ENCODE measurements at regions not wholly inside any gene's neighbourhood (a gene's known extent, or its start where the extent isn't known, plus 50 kb on each side); places are given as distances from the start of the nearest gene placed in this dataset.
"Not testable (repeated sequence)": the region's sequence is repeated elsewhere in the genome, so short reads cannot be mapped to it uniquely, and the experiment has no call there.

DNA sequence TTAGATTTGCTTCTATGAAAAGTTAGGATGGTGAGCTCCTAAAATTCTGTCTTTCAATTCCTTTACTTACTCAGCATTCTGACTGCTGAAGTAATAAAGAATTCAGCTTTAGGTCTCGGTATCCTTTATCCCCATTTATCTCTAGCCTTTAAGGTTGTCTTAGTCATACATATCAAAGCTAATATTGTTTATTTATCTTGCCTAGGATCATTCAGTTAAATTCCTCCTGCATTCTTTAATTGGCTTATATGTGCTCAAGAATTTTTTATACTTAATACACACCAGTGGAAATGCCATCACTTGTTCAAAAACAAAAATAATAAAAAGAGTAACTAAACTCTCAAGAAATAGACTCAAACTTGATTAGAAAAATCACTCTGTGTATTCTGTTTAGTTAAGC lies 507.0 kb downstream of the ZPLD1 start:
- 39 to 45% (median 43%) methylated on average over 1 of the region's 1 CpG for WGBS, 4 donors
- TF ChIP-seq, protein P1, sequence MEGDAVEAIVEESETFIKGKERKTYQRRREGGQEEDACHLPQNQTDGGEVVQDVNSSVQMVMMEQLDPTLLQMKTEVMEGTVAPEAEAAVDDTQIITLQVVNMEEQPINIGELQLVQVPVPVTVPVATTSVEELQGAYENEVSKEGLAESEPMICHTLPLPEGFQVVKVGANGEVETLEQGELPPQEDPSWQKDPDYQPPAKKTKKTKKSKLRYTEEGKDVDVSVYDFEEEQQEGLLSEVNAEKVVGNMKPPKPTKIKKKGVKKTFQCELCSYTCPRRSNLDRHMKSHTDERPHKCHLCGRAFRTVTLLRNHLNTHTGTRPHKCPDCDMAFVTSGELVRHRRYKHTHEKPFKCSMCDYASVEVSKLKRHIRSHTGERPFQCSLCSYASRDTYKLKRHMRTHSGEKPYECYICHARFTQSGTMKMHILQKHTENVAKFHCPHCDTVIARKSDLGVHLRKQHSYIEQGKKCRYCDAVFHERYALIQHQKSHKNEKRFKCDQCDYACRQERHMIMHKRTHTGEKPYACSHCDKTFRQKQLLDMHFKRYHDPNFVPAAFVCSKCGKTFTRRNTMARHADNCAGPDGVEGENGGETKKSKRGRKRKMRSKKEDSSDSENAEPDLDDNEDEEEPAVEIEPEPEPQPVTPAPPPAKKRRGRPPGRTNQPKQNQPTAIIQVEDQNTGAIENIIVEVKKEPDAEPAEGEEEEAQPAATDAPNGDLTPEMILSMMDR (IDR thresholded peaks at IDR 0.05): no peak
- no peak for TF ChIP-seq POLR2A (IDR thresholded peaks at IDR 0.05)
- no peaks in the 10 kb centered on the region for H3K27me3 ChIP-seq
- DNase-seq: no peak
- intact Hi-C loops (cut with DNase I): no loop called here
- H3K4me3 ChIP-seq: no peak overlapping the region
- H3K27ac ChIP-seq: no peak overlapping the region
- no peaks in the 10 kb centered on the region for H3K9me3 ChIP-seq (replicated peaks in 1 of 3)
- no peaks in the 10 kb centered on the region for H3K36me3 ChIP-seq (replicated peaks in 1 of 2)
- H3K4me1 ChIP-seq (replicated peaks in 1 of 2): no peaks in the 10 kb centered on the region

DNA sequence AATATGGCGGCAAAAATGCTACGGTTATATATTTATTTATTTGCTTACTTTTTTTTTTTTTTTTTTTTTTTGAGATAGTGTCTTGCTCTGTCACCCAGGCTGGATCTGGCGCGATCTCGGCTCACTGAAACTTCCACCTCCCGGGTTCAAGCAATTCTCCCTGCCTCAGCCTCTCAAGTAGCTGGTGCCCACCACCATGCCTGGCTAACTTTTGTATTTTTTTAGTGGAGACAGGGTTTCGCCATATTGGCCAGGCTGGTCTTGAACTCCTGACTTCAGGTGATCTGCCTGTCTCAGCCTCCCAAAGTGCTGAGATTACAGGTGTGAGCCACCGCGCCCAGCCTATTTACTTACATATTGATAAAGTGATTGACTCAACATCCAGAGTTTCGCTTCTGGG lies 511.6 kb downstream of the ZPLD1 start:
- H3K9me3 ChIP-seq (replicated peaks in 1 of 3); H3K27me3 ChIP-seq; H3K4me1 ChIP-seq (replicated peaks in 1 of 2); H3K27ac ChIP-seq; H3K4me3 ChIP-seq; intact Hi-C loops (cut with DNase I); DNase-seq; H3K36me3 ChIP-seq (replicated peaks in 1 of 2): not testable (repeated sequence)
- 88 to 94% (median 90%) methylated on average over 10 of the region's 10 CpGs for WGBS, 4 donors

DNA sequence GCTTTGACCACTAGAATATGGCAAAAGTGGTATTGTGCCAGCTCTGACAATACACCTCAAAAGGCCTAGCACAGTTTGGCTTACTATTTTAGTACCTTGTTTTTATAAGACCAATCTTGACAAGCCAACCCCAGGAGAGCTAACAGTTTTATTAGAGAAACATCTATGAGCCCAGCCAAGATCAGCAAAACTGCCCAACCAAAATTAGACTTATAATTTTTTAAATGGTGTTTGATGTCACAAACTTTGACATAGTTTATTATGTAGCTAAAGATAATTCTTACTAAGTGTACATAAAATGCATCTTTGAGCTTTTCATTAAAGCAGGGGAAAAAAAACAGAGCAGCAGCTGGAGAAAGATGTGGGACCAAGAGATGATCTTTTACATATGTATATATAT lies 537.5 kb downstream of the ZPLD1 start:
- no peaks in the 10 kb centered on the region for H3K4me1 ChIP-seq (replicated peaks in 1 of 2)
- H3K4me3 ChIP-seq: no peak overlapping the region
- H3K27ac ChIP-seq: no peak overlapping the region
- no peaks in the 10 kb centered on the region for H3K9me3 ChIP-seq (replicated peaks in 1 of 3)
- DNase-seq: no peak
- intact Hi-C loops (cut with DNase I): no loop called here
- TF ChIP-seq, protein P1 (IDR thresholded peaks at IDR 0.05): no peak
- no peak for TF ChIP-seq POLR2A (IDR thresholded peaks at IDR 0.05)
- H3K36me3 ChIP-seq (replicated peaks in 1 of 2): no peaks in the 10 kb centered on the region
- H3K27me3 ChIP-seq: no peaks in the 10 kb centered on the region

DNA sequence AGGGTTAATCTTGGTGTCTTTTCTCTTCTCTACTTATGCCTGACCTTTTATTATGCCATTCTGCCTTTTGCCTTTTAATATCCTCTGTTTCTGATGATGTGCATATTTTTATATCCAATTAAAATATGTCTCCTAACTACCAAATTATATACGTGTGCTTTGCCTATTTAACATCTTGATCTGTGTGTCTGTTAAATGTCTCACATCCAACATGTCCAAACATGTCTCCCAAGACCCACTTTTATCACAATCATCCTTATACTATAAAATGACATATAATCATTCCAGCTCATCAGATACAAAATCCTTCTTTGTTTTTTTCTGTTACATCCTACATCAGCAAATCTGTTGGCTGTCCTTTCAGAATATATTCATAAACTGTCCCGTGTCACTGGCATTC lies 539.5 kb downstream of the ZPLD1 start:
- no peaks in the 10 kb centered on the region for H3K27me3 ChIP-seq
- no peaks in the 10 kb centered on the region for H3K36me3 ChIP-seq (replicated peaks in 1 of 2)
- no peak for TF ChIP-seq POLR2A (IDR thresholded peaks at IDR 0.05)
- TF ChIP-seq, protein P1 (IDR thresholded peaks at IDR 0.05): no peak
- DNase-seq: no peak
- H3K4me3 ChIP-seq: no peak overlapping the region
- intact Hi-C loops (cut with DNase I): no loop called here
- no peak overlapping the region for H3K27ac ChIP-seq
- no peaks in the 10 kb centered on the region for H3K9me3 ChIP-seq (replicated peaks in 1 of 3)
- H3K4me1 ChIP-seq (replicated peaks in 1 of 2): no peaks in the 10 kb centered on the region
- WGBS, 4 donors: 77 to 84% (median 80%) methylated on average over 2 of the region's 2 CpGs

DNA sequence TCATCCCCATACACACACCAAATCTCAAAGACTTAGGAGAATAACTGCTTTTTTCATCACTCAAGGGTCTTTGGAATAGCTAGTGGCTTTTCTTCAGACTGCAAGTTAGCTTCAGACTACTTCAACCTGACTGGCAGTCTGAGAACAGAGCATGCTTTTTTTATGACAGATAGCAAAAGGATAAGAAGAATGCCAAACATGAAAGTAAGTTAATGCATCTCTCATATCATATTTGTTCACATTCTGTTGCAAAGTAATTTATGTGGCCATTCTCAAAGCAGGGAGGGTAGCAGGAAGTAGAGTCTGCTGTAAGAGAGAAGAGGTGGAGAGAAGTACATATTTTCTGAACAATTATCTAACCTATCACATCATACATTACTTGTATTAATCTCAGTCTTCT lies 544.4 kb downstream of the ZPLD1 start:
- no peak for DNase-seq
- TF ChIP-seq, protein P1 (IDR thresholded peaks at IDR 0.05): no peak
- TF ChIP-seq POLR2A (IDR thresholded peaks at IDR 0.05): no peak
- Histone ChIP-seq H3K4me1 (replicated peaks in 1 of 2) (peaks cover 0 to 9% of the 10 kb centered on the region in 2 donors), H3K27me3 (no peaks in the 10 kb centered on the region), H3K36me3 (replicated peaks in 1 of 2) (no peaks in the 10 kb centered on the region), H3K9me3 (replicated peaks in 1 of 3) (no peaks in the 10 kb centered on the region), H3K27ac (no peak overlapping the region), H3K4me3 (no peak overlapping the region)
- intact Hi-C loops (cut with DNase I): no loop called here
